HG03108 (cell line): ENCODE measurements at regions not wholly inside any gene's neighbourhood (a gene's known extent, or its start where the extent isn't known, plus 50 kb on each side); places are given as distances from the start of the nearest gene placed in this dataset.

Experiments used
- ATAC-seq: cut with Tn5 transposase; IDR thresholded peaks from one replicate; pipeline ENCODE4 v1.9.1; 2021; ENCODE audit warnings: moderate library complexity; ENCODE audit not compliant: unreplicated experiment

- ATAC-seq: no peak
Measured at GRCh38 chr11:36997656-36998055, 399.6 kb upstream of the RAG2 start.

- no peak for ATAC-seq
Measured at GRCh38 chr11:36996795-36997194, 398.8 kb upstream of the RAG2 start.

- ATAC-seq: no peak
Measured at GRCh38 chr11:36994208-36994607, 396.2 kb upstream of the RAG2 start.

GRCh38 chr11:36988556-36988955 is 390.5 kb upstream of the RAG2 start:
- ATAC-seq: no peak

- ATAC-seq: no peak
Measured at GRCh38 chr11:36985562-36985961, 387.5 kb upstream of the RAG2 start.

- ATAC-seq: no peak
Measured at GRCh38 chr11:36976741-36977140, 378.7 kb upstream of the RAG2 start.

GRCh38 chr11:36974771-36975170 is 376.7 kb upstream of the RAG2 start:
- ATAC-seq: no peak

GRCh38 chr11:36953976-36954375 is 355.9 kb upstream of the RAG2 start:
- ATAC-seq: no peak

- no peak for ATAC-seq
Measured at GRCh38 chr11:36948460-36949127, 350.6 kb upstream of the RAG2 start.

GRCh38 chr11:36945384-36945783 is 347.3 kb upstream of the RAG2 start:
- no peak for ATAC-seq

- no peak for ATAC-seq
Measured at GRCh38 chr11:36933481-36933880, 335.4 kb upstream of the RAG2 start.

GRCh38 chr11:36931139-36931538 is 333.1 kb upstream of the RAG2 start:
- ATAC-seq: no peak

- no peak for ATAC-seq
Measured at GRCh38 chr11:36930256-36930655, 332.2 kb upstream of the RAG2 start.

- no peak for ATAC-seq
Measured at GRCh38 chr11:36929401-36929800, 331.4 kb upstream of the RAG2 start.

GRCh38 chr11:36928621-36929020 is 330.6 kb upstream of the RAG2 start:
- ATAC-seq: no peak

- ATAC-seq: no peak
Measured at GRCh38 chr11:36899800-36900199, 301.8 kb upstream of the RAG2 start.

- ATAC-seq: no peak
Measured at GRCh38 chr11:36890841-36891240, 292.8 kb upstream of the RAG2 start.

- ATAC-seq: no peak
Measured at GRCh38 chr11:36890121-36890679, 292.2 kb upstream of the RAG2 start.

GRCh38 chr11:36885154-36885553 is 287.1 kb upstream of the RAG2 start:
- no peak for ATAC-seq

- ATAC-seq: no peak
Measured at GRCh38 chr11:36878737-36879136, 280.7 kb upstream of the RAG2 start.

GRCh38 chr11:36877149-36877548 is 279.1 kb upstream of the RAG2 start:
- ATAC-seq: no peak

- no peak for ATAC-seq
Measured at GRCh38 chr11:36876266-36876665, 278.2 kb upstream of the RAG2 start.

GRCh38 chr11:36874291-36874690 is 276.3 kb upstream of the RAG2 start:
- no peak for ATAC-seq
